Memory B cell (primary cell): ENCODE measurements at regions not wholly inside any gene's neighbourhood (a gene's known extent, or its start where the extent isn't known, plus 50 kb on each side); places are given as distances from the start of the nearest gene placed in this dataset.
"Not testable (repeated sequence)": the region's sequence is repeated elsewhere in the genome, so short reads cannot be mapped to it uniquely, and the experiment has no call there.

Source experiments
- ATAC-seq: fragments of 150-1000 bp; cut with Tn5 transposase; 2 replicates; pipeline ENCODE4 v1.10.0; 2021; ENCODE audit warnings: low read depth, mild to moderate bottlenecking, moderate library complexity
- DNase-seq, 2 donors: peaks; one replicate each; pipeline ENCODE4 v3.0.0; 2022; ENCODE audit warnings: low spot score in 2 of 2
- H3K27ac Mint-ChIP-seq: one replicate; pipeline ENCODE4 v1.8.0; 2022; ENCODE audit warnings: mild to moderate bottlenecking, moderate library complexity, mixed read lengths
- H3K27me3 Mint-ChIP-seq: one replicate; pipeline ENCODE4 v1.8.0; 2022; ENCODE audit warnings: mixed read lengths
- H3K36me3 Mint-ChIP-seq: one replicate; pipeline ENCODE4 v1.8.0; 2022; ENCODE audit warnings: mild to moderate bottlenecking, mixed read lengths
- H3K4me1 Mint-ChIP-seq: one replicate; pipeline ENCODE4 v1.8.0; 2022; ENCODE audit warnings: mixed read lengths
- H3K4me3 Mint-ChIP-seq: one replicate; pipeline ENCODE4 v1.8.0; 2022; ENCODE audit warnings: mild to moderate bottlenecking, moderate library complexity, mixed read lengths
- H3K9me3 Mint-ChIP-seq: one replicate; pipeline ENCODE4 v1.8.0; 2022; ENCODE audit warnings: mixed read lengths

- Mint-ChIP-seq H3K4me1 (no peaks in the 10 kb centered on the region), H3K36me3 (no peaks in the 10 kb centered on the region), H3K27me3 (peaks cover 2% of the 10 kb centered on the region), H3K4me3 (no peak overlapping the region), H3K9me3 (no peaks in the 10 kb centered on the region), H3K27ac (no peak overlapping the region)
- ATAC-seq, result no peak
- no peak for DNase-seq
These were observed 629.7 kb upstream of the SGCD start for GRCh38 chr5:155697236-155697635.

- H3K27me3 Mint-ChIP-seq, result peaks cover 2% of the 10 kb centered on the region
- DNase-seq (no peak), ATAC-seq (no peak)
- H3K36me3 Mint-ChIP-seq, result no peaks in the 10 kb centered on the region
- no peak overlapping the region for H3K4me3 Mint-ChIP-seq
- no peaks in the 10 kb centered on the region for H3K4me1 Mint-ChIP-seq
- no peak overlapping the region for H3K27ac Mint-ChIP-seq
- H3K9me3 Mint-ChIP-seq, result no peaks in the 10 kb centered on the region
These were observed 627.6 kb upstream of the SGCD start for GRCh38 chr5:155699385-155699784.

- no peak overlapping the region for H3K4me3 Mint-ChIP-seq
- ATAC-seq (no peak), DNase-seq (no peak)
- H3K4me1 Mint-ChIP-seq, result no peaks in the 10 kb centered on the region
- no peak overlapping the region for H3K27ac Mint-ChIP-seq
- peaks cover 2% of the 10 kb centered on the region for H3K27me3 Mint-ChIP-seq
- H3K9me3 Mint-ChIP-seq, result no peaks in the 10 kb centered on the region
- H3K36me3 Mint-ChIP-seq, result no peaks in the 10 kb centered on the region
These were observed 626.6 kb upstream of the SGCD start for GRCh38 chr5:155700333-155700732.

GRCh38 chr5:155711882-155712281 is 615.1 kb upstream of the SGCD start:
- no peak for ATAC-seq
- H3K4me1 Mint-ChIP-seq, result no peaks in the 10 kb centered on the region
- DNase-seq, result no peak
- H3K9me3 Mint-ChIP-seq, result peaks cover 5% of the 10 kb centered on the region
- no peak overlapping the region for H3K27ac Mint-ChIP-seq
- H3K4me3 Mint-ChIP-seq, result no peak overlapping the region
- H3K36me3 Mint-ChIP-seq, result no peaks in the 10 kb centered on the region
- peaks cover 1% of the 10 kb centered on the region for H3K27me3 Mint-ChIP-seq

- H3K4me1 Mint-ChIP-seq, H3K27ac Mint-ChIP-seq, H3K27me3 Mint-ChIP-seq, H3K36me3 Mint-ChIP-seq, H3K9me3 Mint-ChIP-seq, H3K4me3 Mint-ChIP-seq, ATAC-seq, DNase-seq: not testable (repeated sequence)
These were observed 612.5 kb upstream of the SGCD start for GRCh38 chr5:155714435-155714834.

- ATAC-seq (no peak), DNase-seq (no peak)
- Mint-ChIP-seq H3K36me3 (peaks cover 3% of the 10 kb centered on the region), H3K4me3 (no peak overlapping the region), H3K27me3 (peaks cover 20% of the 10 kb centered on the region), H3K4me1 (no peaks in the 10 kb centered on the region), H3K27ac (no peak overlapping the region), H3K9me3 (peaks cover 7% of the 10 kb centered on the region)
These were observed 600.7 kb upstream of the SGCD start for GRCh38 chr5:155726267-155726666.

GRCh38 chr5:155727512-155728145 is 599.3 kb upstream of the SGCD start:
- H3K36me3 Mint-ChIP-seq, result peaks cover 3% of the 10 kb centered on the region
- no peak overlapping the region for H3K27ac Mint-ChIP-seq
- no peak overlapping the region for H3K4me3 Mint-ChIP-seq
- H3K9me3 Mint-ChIP-seq, result peaks cover 7% of the 10 kb centered on the region
- DNase-seq, result no peak
- no peak for ATAC-seq
- H3K27me3 Mint-ChIP-seq, result peaks cover 20% of the 10 kb centered on the region
- no peaks in the 10 kb centered on the region for H3K4me1 Mint-ChIP-seq

- peaks cover 20% of the 10 kb centered on the region for H3K27me3 Mint-ChIP-seq
- no peaks in the 10 kb centered on the region for H3K4me1 Mint-ChIP-seq
- peaks cover 3% of the 10 kb centered on the region for H3K36me3 Mint-ChIP-seq
- DNase-seq (no peak), ATAC-seq (no peak)
- no peak overlapping the region for H3K27ac Mint-ChIP-seq
- peaks cover 7% of the 10 kb centered on the region for H3K9me3 Mint-ChIP-seq
- H3K4me3 Mint-ChIP-seq, result no peak overlapping the region
These were observed 598.7 kb upstream of the SGCD start for GRCh38 chr5:155728146-155728856.

- no peak overlapping the region for H3K27ac Mint-ChIP-seq
- peaks cover 18% of the 10 kb centered on the region for H3K27me3 Mint-ChIP-seq
- no peaks in the 10 kb centered on the region for H3K4me1 Mint-ChIP-seq
- H3K9me3 Mint-ChIP-seq, result peaks cover 7% of the 10 kb centered on the region
- ATAC-seq (no peak), DNase-seq (no peak)
- H3K4me3 Mint-ChIP-seq, result no peak overlapping the region
- peaks cover 3% of the 10 kb centered on the region for H3K36me3 Mint-ChIP-seq
These were observed 597.9 kb upstream of the SGCD start for GRCh38 chr5:155728857-155729683.

GRCh38 chr5:155729684-155730059 is 597.3 kb upstream of the SGCD start:
- ATAC-seq, result no peak
- H3K27ac Mint-ChIP-seq, result no peak overlapping the region
- peaks cover 3% of the 10 kb centered on the region for H3K36me3 Mint-ChIP-seq
- H3K4me1 Mint-ChIP-seq, result no peaks in the 10 kb centered on the region
- DNase-seq, result no peak
- H3K9me3 Mint-ChIP-seq, result peaks cover 7% of the 10 kb centered on the region
- H3K27me3 Mint-ChIP-seq, result peaks cover 18% of the 10 kb centered on the region
- H3K4me3 Mint-ChIP-seq, result no peak overlapping the region

GRCh38 chr5:155732587-155733376 is 594.2 kb upstream of the SGCD start:
- Mint-ChIP-seq H3K4me3 (no peak overlapping the region), H3K36me3 (no peaks in the 10 kb centered on the region), H3K9me3 (peaks cover 4% of the 10 kb centered on the region), H3K27ac (no peak overlapping the region), H3K27me3 (peaks cover 12% of the 10 kb centered on the region), H3K4me1 (no peaks in the 10 kb centered on the region)
- ATAC-seq (no peak), DNase-seq (no peak)

GRCh38 chr5:155733935-155734334 is 593.0 kb upstream of the SGCD start:
- DNase-seq, result no peak
- no peak overlapping the region for H3K27ac Mint-ChIP-seq
- no peak overlapping the region for H3K4me3 Mint-ChIP-seq
- ATAC-seq, result no peak
- peaks cover 16% of the 10 kb centered on the region for H3K27me3 Mint-ChIP-seq
- H3K36me3 Mint-ChIP-seq, result no peaks in the 10 kb centered on the region
- H3K9me3 Mint-ChIP-seq, result peaks cover 8% of the 10 kb centered on the region
- no peaks in the 10 kb centered on the region for H3K4me1 Mint-ChIP-seq

- Mint-ChIP-seq H3K9me3 (peaks cover 8% of the 10 kb centered on the region), H3K27me3 (peaks cover 10% of the 10 kb centered on the region), H3K36me3 (no peaks in the 10 kb centered on the region), H3K4me3 (no peak overlapping the region), H3K27ac (no peak overlapping the region), H3K4me1 (no peaks in the 10 kb centered on the region)
- no peak for ATAC-seq
- no peak for DNase-seq
These were observed 591.6 kb upstream of the SGCD start for GRCh38 chr5:155735388-155735787.

GRCh38 chr5:155738616-155739015 is 588.3 kb upstream of the SGCD start:
- H3K27ac Mint-ChIP-seq, result no peak overlapping the region
- peaks cover 4% of the 10 kb centered on the region for H3K27me3 Mint-ChIP-seq
- no peaks in the 10 kb centered on the region for H3K36me3 Mint-ChIP-seq
- H3K4me1 Mint-ChIP-seq, result no peaks in the 10 kb centered on the region
- DNase-seq (no peak), ATAC-seq (no peak)
- H3K9me3 Mint-ChIP-seq, result peaks cover 4% of the 10 kb centered on the region
- no peak overlapping the region for H3K4me3 Mint-ChIP-seq
